Activated B cell treated with CpG ODN at 0.5 μM for 24 hours (primary cell): ENCODE measurements at regions not wholly inside any gene's neighbourhood (a gene's known extent, or its start where the extent isn't known, plus 50 kb on each side); places are given as distances from the start of the nearest gene placed in this dataset.

ENCODE experiments used
- ATAC-seq: fragments of 200-7000 bp; cut with Tn5 transposase; one replicate; pipeline ENCODE4 v1.10.0; 2021; ENCODE audit warnings: low read depth, mild to moderate bottlenecking, moderate library complexity
- CTCF ChIA-PET: fragments of 350-600 bp; sonication (Branson Sonifier 250); formaldehyde crosslinking; loops from one replicate; lab custom pipeline; 2021; ENCODE audit warnings: antibody characterized with exemption; lab: Charles Lee
- POLR2A ChIA-PET: fragments of 350-600 bp; sonication (Branson Sonifier 250); formaldehyde crosslinking; loops from one replicate; lab custom pipeline; 2021; ENCODE audit warnings: antibody characterized with exemption; lab: Charles Lee
- DNase-seq: peaks from one replicate; pipeline ENCODE4 v3.0.0; 2022
- H3K27ac Mint-ChIP-seq: one replicate; pipeline ENCODE4 v1.8.0; 2020; ENCODE audit warnings: mixed read lengths
- H3K27me3 Mint-ChIP-seq: one replicate; pipeline ENCODE4 v1.8.0; 2021; ENCODE audit warnings: mixed read lengths
- H3K36me3 Mint-ChIP-seq: one replicate; pipeline ENCODE4 v1.8.0; 2021; ENCODE audit warnings: low read depth, mixed read lengths
- H3K4me1 Mint-ChIP-seq: one replicate; pipeline ENCODE4 v1.8.0; 2021; ENCODE audit warnings: mixed read lengths
- H3K4me3 Mint-ChIP-seq: one replicate; pipeline ENCODE4 v1.8.0; 2020; ENCODE audit warnings: mild to moderate bottlenecking, mixed read lengths
- H3K9me3 Mint-ChIP-seq: one replicate; pipeline ENCODE4 v1.8.0; 2020; ENCODE audit warnings: mixed read lengths
- CTCF ChIP-seq: fragments of 200-600 bp; IDR thresholded peaks from one replicate; pipeline ENCODE4 v1.8.0; 2022; ENCODE audit warnings: antibody characterized with exemption, mild to moderate bottlenecking
- intact Hi-C: fragments of 100-400 bp; cut with micrococcal nuclease; formaldehyde crosslinking; loops from one replicate; pipeline ENCODE4 v1.15.1; 2024

DNA sequence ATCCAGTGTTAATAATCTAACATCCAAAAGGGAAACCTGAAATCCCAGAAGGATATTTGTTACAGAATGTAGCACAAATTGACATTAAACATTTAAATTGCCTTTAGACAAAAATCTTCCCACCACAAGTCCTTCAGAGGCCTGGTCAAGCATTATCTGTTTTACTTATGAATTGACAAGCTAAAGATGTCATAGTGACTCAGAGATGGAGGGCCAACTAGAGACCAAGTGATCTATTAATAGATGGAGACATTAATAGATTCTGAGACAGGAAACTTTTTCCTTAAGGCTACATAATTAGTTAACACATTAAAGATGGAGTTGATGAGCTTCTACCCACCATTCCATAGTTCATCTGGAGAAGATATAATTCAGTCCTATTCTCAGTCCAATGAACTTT is 526.2 kb downstream of the IRS1 start:
- POLR2A ChIA-PET = no interaction called here
- ATAC-seq (no peak), DNase-seq (no peak)
- Mint-ChIP-seq H3K9me3 (no peaks in the 10 kb centered on the region), H3K36me3 (no peaks in the 10 kb centered on the region), H3K27ac (no peak overlapping the region), H3K27me3 (peaks cover 2% of the 10 kb centered on the region), H3K4me1 (no peaks in the 10 kb centered on the region), H3K4me3 (no peak overlapping the region)
- intact Hi-C loops = no loop called here
- no peak for TF ChIP-seq CTCF
- CTCF ChIA-PET = no interaction called here

GRCh38 chr2:226272435-226272834 is 527.2 kb downstream of the IRS1 start:
- no peaks in the 10 kb centered on the region for H3K9me3 Mint-ChIP-seq
- H3K4me3 Mint-ChIP-seq = no peak overlapping the region
- ATAC-seq (no peak), DNase-seq (no peak)
- H3K36me3 Mint-ChIP-seq = no peaks in the 10 kb centered on the region
- peaks cover 2% of the 10 kb centered on the region for H3K27me3 Mint-ChIP-seq
- intact Hi-C loops = no loop called here
- H3K27ac Mint-ChIP-seq = no peak overlapping the region
- no peak for TF ChIP-seq CTCF
- CTCF ChIA-PET = no interaction called here
- no peaks in the 10 kb centered on the region for H3K4me1 Mint-ChIP-seq
- POLR2A ChIA-PET = no interaction called here

DNA sequence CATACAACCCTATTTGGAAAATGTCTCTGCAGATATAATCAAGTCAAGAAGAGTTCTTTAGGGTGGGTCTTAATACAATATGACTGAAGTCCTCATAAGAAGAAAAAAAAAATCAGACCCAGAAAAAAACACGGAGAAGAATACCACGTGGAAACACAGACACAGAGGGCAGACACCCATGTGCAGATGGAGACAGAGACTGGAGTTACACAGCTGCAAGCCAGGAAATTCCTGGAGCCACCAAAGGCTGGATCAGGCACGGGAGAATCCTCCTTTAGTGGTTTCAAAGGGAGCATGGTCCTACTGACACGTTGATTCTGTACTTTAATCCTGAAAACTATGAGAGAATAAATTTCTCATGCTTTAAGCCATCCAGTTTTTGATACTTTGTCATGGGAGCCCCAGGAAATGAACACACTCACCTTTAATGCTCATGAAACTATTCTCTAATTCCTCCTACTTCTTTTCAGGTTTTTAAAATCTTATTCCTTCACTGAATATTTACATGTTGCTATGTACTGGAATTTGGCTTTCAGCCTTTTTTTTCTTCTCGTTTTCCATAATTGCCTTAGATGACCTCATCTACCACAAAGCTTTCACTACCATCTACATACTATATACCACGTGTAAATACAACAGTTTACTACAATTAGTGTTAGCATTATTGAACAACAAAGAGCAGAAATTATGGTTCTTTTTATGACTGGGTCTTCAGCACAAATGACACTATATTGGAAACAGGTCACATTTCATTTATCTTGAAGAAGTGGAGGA is 529.1 kb downstream of the IRS1 start:
- no peaks in the 10 kb centered on the region for H3K36me3 Mint-ChIP-seq
- CTCF ChIA-PET = no interaction called here

DNA sequence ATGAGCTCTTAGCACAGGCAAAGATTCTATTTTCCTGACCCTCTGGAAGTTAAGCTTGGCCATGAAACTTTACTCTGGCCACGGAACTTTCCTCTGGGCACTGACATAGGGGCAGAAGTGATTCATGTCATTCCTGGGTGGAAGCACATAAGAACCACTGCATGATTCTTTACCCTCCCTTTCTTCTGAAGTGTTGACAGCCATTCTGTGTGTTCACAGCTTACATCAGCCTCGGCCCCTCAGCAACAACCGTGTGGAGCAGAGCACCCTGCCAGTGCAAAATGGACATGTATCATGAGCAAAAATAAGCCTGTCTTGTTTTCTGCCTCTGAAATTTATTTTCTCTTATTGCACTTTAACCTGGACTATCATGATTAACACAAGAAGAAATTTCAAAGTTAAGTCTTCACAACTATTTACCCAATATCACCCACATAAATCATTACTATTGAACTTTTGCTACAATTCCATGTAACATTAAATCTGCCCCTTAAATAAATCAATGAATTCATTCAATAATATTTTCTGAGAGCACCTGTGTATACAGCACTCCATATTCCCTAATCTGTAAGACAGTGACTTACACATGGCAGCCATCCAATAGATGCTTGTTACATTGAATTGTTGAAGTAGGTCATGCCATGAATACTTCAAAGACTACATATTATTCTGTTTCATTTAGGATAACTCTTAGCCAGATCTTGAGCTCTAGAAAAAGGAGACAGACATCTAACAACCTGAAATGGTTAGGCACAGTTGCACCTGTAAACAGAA is 531.9 kb downstream of the IRS1 start:
- Mint-ChIP-seq H3K27me3 (peaks cover 2% of the 10 kb centered on the region), H3K36me3 (no peaks in the 10 kb centered on the region), H3K9me3 (peaks cover 1% of the 10 kb centered on the region), H3K4me3 (no peak overlapping the region), H3K4me1 (peaks cover 4% of the 10 kb centered on the region), H3K27ac (no peak overlapping the region)
- ChIA-PET POLR2A (no interaction called here), CTCF (no interaction called here)
- intact Hi-C loops = no loop called here
- DNase-seq (no peak), ATAC-seq (no peak)
- TF ChIP-seq CTCF = no peak

More for the DNA sequence above, 529.1 kb downstream of the IRS1 start:
- ATAC-seq (no peak), DNase-seq (no peak)
- intact Hi-C loops = no loop called here
- Mint-ChIP-seq H3K4me3 (no peak overlapping the region), H3K4me1 (peaks cover 4% of the 10 kb centered on the region), H3K27me3 (peaks cover 2% of the 10 kb centered on the region), H3K27ac (no peak overlapping the region), H3K9me3 (no peaks in the 10 kb centered on the region)
- no peak for TF ChIP-seq CTCF
- POLR2A ChIA-PET = no interaction called here

GRCh38 chr2:226256709-226257376 is 542.8 kb downstream of the IRS1 start:
- DNase-seq (no peak), ATAC-seq (no peak)
- ChIA-PET POLR2A (no interaction called here), CTCF (no interaction called here)
- peaks cover 3% of the 10 kb centered on the region for H3K9me3 Mint-ChIP-seq
- intact Hi-C loops = no loop called here
- H3K27me3 Mint-ChIP-seq = peaks cover 2% of the 10 kb centered on the region
- no peak overlapping the region for H3K4me3 Mint-ChIP-seq
- H3K4me1 Mint-ChIP-seq = no peaks in the 10 kb centered on the region
- H3K36me3 Mint-ChIP-seq = no peaks in the 10 kb centered on the region
- no peak overlapping the region for H3K27ac Mint-ChIP-seq
- no peak for TF ChIP-seq CTCF
